Activated CD8-positive, alpha-beta T cell treated with anti-CD3 and anti-CD28 coated beads for 36 hours (primary cell): ENCODE measurements at regions not wholly inside any gene's neighbourhood (a gene's known extent, or its start where the extent isn't known, plus 50 kb on each side); places are given as distances from the start of the nearest gene placed in this dataset.

ENCODE experiments used
- ATAC-seq: fragments of 200-7000 bp; cut with Tn5 transposase; one replicate; pipeline ENCODE4 v1.10.0; 2021; ENCODE audit warnings: mild to moderate bottlenecking, moderate library complexity
- CTCF ChIA-PET: fragments of 350-600 bp; sonication (Branson Sonifier 250); formaldehyde crosslinking; loops from one replicate; lab custom pipeline; 2021; ENCODE audit warnings: antibody characterized with exemption; lab: Charles Lee
- POLR2A ChIA-PET: fragments of 350-600 bp; sonication (Branson Sonifier 250); formaldehyde crosslinking; loops from one replicate; lab custom pipeline; 2021; ENCODE audit warnings: antibody characterized with exemption; lab: Charles Lee
- DNase-seq: peaks from one replicate; pipeline ENCODE4 v3.0.0-alpha.2; 2020
- H3K27ac Mint-ChIP-seq: one replicate; pipeline ENCODE4 v1.8.0; 2021; ENCODE audit warnings: mild to moderate bottlenecking, mixed read lengths
- H3K27me3 Mint-ChIP-seq: one replicate; pipeline ENCODE4 v1.8.0; 2021; ENCODE audit warnings: mixed read lengths
- H3K36me3 Mint-ChIP-seq: one replicate; pipeline ENCODE4 v1.8.0; 2021; ENCODE audit warnings: low read depth, mixed read lengths
- H3K4me1 Mint-ChIP-seq: one replicate; pipeline ENCODE4 v1.8.0; 2021; ENCODE audit warnings: low read depth, mixed read lengths
- H3K4me3 Mint-ChIP-seq: one replicate; pipeline ENCODE4 v1.8.0; 2021; ENCODE audit warnings: mild to moderate bottlenecking, moderate library complexity, mixed read lengths
- H3K9me3 Mint-ChIP-seq: one replicate; pipeline ENCODE4 v1.8.0; 2021; ENCODE audit warnings: mixed read lengths
- CTCF ChIP-seq: fragments of 200-600 bp; IDR thresholded peaks from one replicate; pipeline ENCODE4 v1.8.0; 2022; ENCODE audit warnings: antibody characterized with exemption, mild to moderate bottlenecking
- intact Hi-C: fragments of 100-400 bp; cut with micrococcal nuclease; formaldehyde crosslinking; loops from one replicate; pipeline ENCODE4 v1.10.0; 2022

DNA sequence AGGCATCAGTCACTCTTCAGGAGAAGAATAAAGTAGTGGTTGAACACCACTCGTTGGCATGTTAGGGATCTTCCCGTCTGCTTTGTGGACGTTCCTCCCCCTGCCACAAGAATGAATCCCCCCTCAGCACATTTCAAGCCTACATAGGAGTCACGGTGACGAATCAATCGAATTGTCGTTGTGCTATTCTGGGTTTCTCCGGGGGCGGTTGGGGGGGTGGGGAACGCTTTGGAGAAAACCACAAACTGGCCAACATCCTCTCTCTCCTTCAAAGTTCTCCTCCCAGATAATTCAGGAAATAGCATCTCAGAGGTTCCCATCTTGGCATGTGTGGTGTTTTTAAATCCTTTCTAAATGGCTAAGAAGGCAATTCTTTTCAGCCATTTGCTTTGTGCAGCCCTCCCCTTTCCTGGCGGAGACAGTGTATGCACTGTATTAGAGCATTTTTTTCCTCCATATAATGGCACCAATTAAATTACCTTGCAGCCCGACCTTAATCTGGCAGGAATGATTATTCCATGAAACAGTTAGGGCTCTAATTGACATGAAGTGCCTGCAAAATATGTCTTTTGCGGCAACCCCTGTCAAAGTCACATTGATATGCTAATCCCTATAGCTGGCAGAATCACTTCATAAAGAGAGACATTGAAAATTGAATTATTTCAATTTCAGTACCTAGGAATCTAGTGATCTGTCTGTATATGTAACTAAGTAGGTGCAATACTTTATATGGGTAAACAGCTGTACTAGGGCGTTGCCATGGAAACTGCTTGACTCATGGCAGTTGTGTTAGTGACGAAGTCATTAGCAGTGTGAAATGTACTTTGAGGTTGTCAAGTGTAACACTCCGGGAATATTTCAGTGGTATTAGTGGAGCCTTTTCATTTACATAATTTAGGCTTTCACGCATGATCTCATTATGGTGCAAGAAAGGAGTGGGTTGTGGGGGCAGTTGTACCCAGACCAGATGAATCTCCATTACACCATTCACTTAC, 323.4 kb upstream of the SLC14A2 start:
- no peak overlapping the region for H3K4me3 Mint-ChIP-seq
- intact Hi-C loops: no loop called here
- no peaks in the 10 kb centered on the region for H3K36me3 Mint-ChIP-seq
- ATAC-seq: no peak
- CTCF ChIA-PET: no interaction called here
- no peaks in the 10 kb centered on the region for H3K27me3 Mint-ChIP-seq
- TF ChIP-seq CTCF: no peak
- H3K9me3 Mint-ChIP-seq: no peaks in the 10 kb centered on the region
- POLR2A ChIA-PET: no interaction called here
- H3K4me1 Mint-ChIP-seq: no peaks in the 10 kb centered on the region
- H3K27ac Mint-ChIP-seq: no peak overlapping the region
- no peak for DNase-seq

GRCh38 chr18:45295388-45295787, 319.9 kb upstream of the SLC14A2 start:
- H3K9me3 Mint-ChIP-seq: no peaks in the 10 kb centered on the region

GRCh38 chr18:45298986-45299385, 316.3 kb upstream of the SLC14A2 start:
- no peaks in the 10 kb centered on the region for H3K9me3 Mint-ChIP-seq
- no peak for DNase-seq
- no peaks in the 10 kb centered on the region for H3K36me3 Mint-ChIP-seq
- peaks cover 2% of the 10 kb centered on the region for H3K27me3 Mint-ChIP-seq
- POLR2A ChIA-PET: no interaction called here
- H3K27ac Mint-ChIP-seq: no peak overlapping the region
- TF ChIP-seq CTCF: no peak
- H3K4me1 Mint-ChIP-seq: no peaks in the 10 kb centered on the region
- ATAC-seq: no peak
- intact Hi-C loops: no loop called here
- CTCF ChIA-PET: no interaction called here
- H3K4me3 Mint-ChIP-seq: no peak overlapping the region

More at GRCh38 chr18:45295388-45295787, 319.9 kb upstream of the SLC14A2 start:
- intact Hi-C loops: no loop called here
- no peaks in the 10 kb centered on the region for H3K4me1 Mint-ChIP-seq
- ChIA-PET CTCF (interaction anchor here (1.1 kb wide), 1 partner anchor 83 kb away, joined by 4 read pairs; no protein-coding TSS in a partner anchor), POLR2A (no interaction called here)
- TF ChIP-seq CTCF: no peak
- no peaks in the 10 kb centered on the region for H3K27me3 Mint-ChIP-seq
- no peak overlapping the region for H3K27ac Mint-ChIP-seq
- no peak for ATAC-seq
- no peak overlapping the region for H3K4me3 Mint-ChIP-seq
- DNase-seq: no peak
- no peaks in the 10 kb centered on the region for H3K36me3 Mint-ChIP-seq

GRCh38 chr18:45303026-45303425, 312.2 kb upstream of the SLC14A2 start:
- ChIA-PET POLR2A (no interaction called here), CTCF (interaction anchor here (0.7 to 1.5 kb wide), 2 partner anchors 27 to 78 kb away, joined by 3 to 4 read pairs; no protein-coding TSS in a partner anchor)
- no peak overlapping the region for H3K4me3 Mint-ChIP-seq
- H3K27ac Mint-ChIP-seq: no peak overlapping the region
- intact Hi-C loops: no loop called here
- H3K27me3 Mint-ChIP-seq: peaks cover 2% of the 10 kb centered on the region
- no peak for ATAC-seq
- H3K9me3 Mint-ChIP-seq: no peaks in the 10 kb centered on the region
- H3K4me1 Mint-ChIP-seq: no peaks in the 10 kb centered on the region
- no peak for DNase-seq
- H3K36me3 Mint-ChIP-seq: no peaks in the 10 kb centered on the region
- no peak for TF ChIP-seq CTCF

GRCh38 chr18:45304558-45304957, 310.7 kb upstream of the SLC14A2 start:
- POLR2A ChIA-PET: no interaction called here
- H3K36me3 Mint-ChIP-seq: no peaks in the 10 kb centered on the region
- ATAC-seq: no peak

More at GRCh38 chr18:45304558-45304957, 310.7 kb upstream of the SLC14A2 start:
- intact Hi-C loops: no loop called here
- H3K27me3 Mint-ChIP-seq: peaks cover 2% of the 10 kb centered on the region
- CTCF ChIA-PET: no interaction called here
- H3K4me3 Mint-ChIP-seq: no peak overlapping the region
- H3K4me1 Mint-ChIP-seq: no peaks in the 10 kb centered on the region
- no peak for TF ChIP-seq CTCF
- no peaks in the 10 kb centered on the region for H3K9me3 Mint-ChIP-seq
- no peak overlapping the region for H3K27ac Mint-ChIP-seq
- DNase-seq: no peak
